Tibial nerve (tissue), 4 donors: ENCODE measurements at regions not wholly inside any gene's neighbourhood (a gene's known extent, or its start where the extent isn't known, plus 50 kb on each side); places are given as distances from the start of the nearest gene placed in this dataset.
A peak's percentile ranks its signal among the peaks of the same experiment; 100 is the strongest.
"Not testable (repeated sequence)": the region's sequence is repeated elsewhere in the genome, so short reads cannot be mapped to it uniquely, and the experiment has no call there.

ENCODE experiments used
- DNase-seq, 2 donors: peaks; one replicate each; pipeline ENCODE4 v3.0.0-alpha.2; 2019; ENCODE audit warnings: low spot score in 2 of 2
- H3K27ac ChIP-seq, 4 donors: fragments of 200-600 bp; sonication (generic) in 3 of 4; one replicate each; pipeline ENCODE4 v1.5.1; 2017 to 2019; ENCODE audit warnings: mild to moderate bottlenecking in 1 of 4
- H3K27me3 ChIP-seq, 2 donors: fragments of 200-600 bp; sonication (generic) in 1 of 2; one replicate each; pipeline versions ENCODE4 v1.5.1 to v1.6.0; 2017 to 2019
- H3K36me3 ChIP-seq, 3 donors: fragments of 200-600 bp; sonication (generic); one replicate each; pipeline ENCODE4 v1.5.1; 2018 to 2019
- H3K4me1 ChIP-seq, 4 donors: fragments of 200-600 bp; sonication (generic) in 3 of 4; one replicate each; pipeline ENCODE4 v1.5.1; 2017 to 2019
- H3K4me3 ChIP-seq, 4 donors: fragments of 200-600 bp; sonication (generic) in 3 of 4; one replicate each; pipeline ENCODE4 v1.5.1; 2017 to 2019; ENCODE audit warnings: mild to moderate bottlenecking in 1 of 4, moderate library complexity in 1 of 4
- H3K9me3 ChIP-seq, 4 donors: fragments of 200-600 bp; sonication (generic) in 3 of 4; one replicate each; pipeline ENCODE4 v1.5.1; 2017 to 2019
- CTCF ChIP-seq, 5 experiments: fragments of 200-600 bp in 3 of 5; fragments of 450-650 bp in 2 of 5; sonication (generic) in 3 of 5; IDR thresholded peaks; one replicate each; pipeline ENCODE4 v1.5.1; 2016 to 2019; ENCODE audit warnings: antibody characterized with exemption in 5 of 5, mild to moderate bottlenecking in 3 of 5, moderate library complexity in 2 of 5
- EP300 ChIP-seq, 2 donors: sonication (generic); formaldehyde crosslinking; IDR thresholded peaks; one replicate each; pipeline ENCODE4 v1.6.1; 2017; ENCODE audit warnings: antibody characterized with exemption in 2 of 2, mild to moderate bottlenecking in 1 of 2
- POLR2A ChIP-seq, 2 donors: fragments of 450-650 bp; IDR thresholded peaks; one replicate each; pipeline ENCODE4 v1.6.1; 2017; ENCODE audit warnings: antibody characterized with exemption in 2 of 2, mild to moderate bottlenecking in 2 of 2, moderate library complexity in 2 of 2
- whole genome bisulfite sequencing, 2 donors: methylation state at CpG; one replicate each; pipeline ENCODE4 v1.1.5; 2018; 5-methylcytosine and 5-hydroxymethylcytosine counted together

DNA sequence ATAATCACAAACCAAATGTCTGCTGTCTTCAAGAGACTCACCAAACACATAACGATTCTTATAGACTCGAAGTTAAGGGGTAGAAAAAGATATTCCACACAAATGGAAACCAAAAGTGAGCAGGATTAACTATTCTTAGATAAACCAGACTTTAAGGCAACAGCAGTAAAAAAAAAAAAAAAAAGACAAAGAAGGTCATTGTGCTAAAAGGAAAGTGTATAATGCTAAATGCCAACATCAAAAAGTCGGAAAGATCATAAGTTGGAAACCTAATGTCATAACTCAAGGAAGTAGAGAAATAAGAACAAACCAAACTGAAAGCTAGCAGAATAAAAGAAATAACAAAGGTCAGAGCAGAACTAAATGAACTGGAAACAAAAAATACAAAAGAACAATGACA lies 714.6 kb downstream of the SEMA5A start:
- WGBS, 2 donors: 73 to 89% methylated on average over 3 of the region's 3 CpGs
- Histone ChIP-seq H3K36me3 (no peaks in the 10 kb centered on the region), H3K27ac (no peak overlapping the region), H3K9me3 (no peaks in the 10 kb centered on the region), H3K27me3 (no peaks in the 10 kb centered on the region), H3K4me3 (no peak overlapping the region), H3K4me1 (no peaks in the 10 kb centered on the region)
- TF ChIP-seq CTCF (IDR thresholded peaks at IDR 0.05) (no peak), EP300 (IDR thresholded peaks at IDR 0.05) (no peak), POLR2A (IDR thresholded peaks at IDR 0.05) (no peak)
- DNase-seq: no peak

- Histone ChIP-seq H3K36me3 (no peaks in the 10 kb centered on the region), H3K27ac (no peak overlapping the region), H3K27me3 (no peaks in the 10 kb centered on the region), H3K9me3 (no peaks in the 10 kb centered on the region), H3K4me3 (no peak overlapping the region), H3K4me1 (no peaks in the 10 kb centered on the region)
- no peak for DNase-seq
- TF ChIP-seq POLR2A (IDR thresholded peaks at IDR 0.05) (no peak), EP300 (IDR thresholded peaks at IDR 0.05) (no peak), CTCF (IDR thresholded peaks at IDR 0.05) (no peak)
- WGBS, 2 donors: 84 to 87% methylated on average over 1 of the region's 1 CpG
Observed at GRCh38 chr5:8831854-8832253, 714.0 kb downstream of the SEMA5A start.

GRCh38 chr5:8839361-8840055 lies 706.4 kb downstream of the SEMA5A start:
- WGBS, 2 donors: 24 to 26% methylated on average over 22 of the region's 22 CpGs
- peak; percentile 33 to 34 for DNase-seq
- H3K4me3 ChIP-seq: no peak overlapping the region
- H3K36me3 ChIP-seq: no peaks in the 10 kb centered on the region
- H3K9me3 ChIP-seq: peaks cover 0 to 7% (median 0%) of the 10 kb centered on the region in 4 donors
- peak overlapping the region in 2 of 4 donors; percentile 39 to 61 for H3K27ac ChIP-seq
- TF ChIP-seq EP300 (IDR thresholded peaks at IDR 0.05) (no peak), POLR2A (IDR thresholded peaks at IDR 0.05) (no peak), CTCF (IDR thresholded peaks at IDR 0.05) (no peak)
- H3K27me3 ChIP-seq: no peaks in the 10 kb centered on the region
- H3K4me1 ChIP-seq: peaks cover 0 to 9% (median 0%) of the 10 kb centered on the region in 4 donors

GRCh38 chr5:8840237-8840636 lies 705.6 kb downstream of the SEMA5A start:
- H3K27me3 ChIP-seq: no peaks in the 10 kb centered on the region
- H3K4me3 ChIP-seq: no peak overlapping the region
- no peak for DNase-seq
- H3K27ac ChIP-seq: peak overlapping the region in 1 of 4 donors; percentile 61
- H3K9me3 ChIP-seq: peaks cover 0 to 7% (median 0%) of the 10 kb centered on the region in 4 donors
- WGBS, 2 donors: 89% methylated on average over 36 to 37 of the region's 39 CpGs
- peaks cover 0 to 9% (median 0%) of the 10 kb centered on the region in 4 donors for H3K4me1 ChIP-seq
- H3K36me3 ChIP-seq: no peaks in the 10 kb centered on the region
- no peak for TF ChIP-seq EP300 (IDR thresholded peaks at IDR 0.05)
- no peak for TF ChIP-seq CTCF (IDR thresholded peaks at IDR 0.05)
- no peak for TF ChIP-seq POLR2A (IDR thresholded peaks at IDR 0.05)

GRCh38 chr5:8840746-8841145 lies 705.1 kb downstream of the SEMA5A start:
- H3K4me1 ChIP-seq, DNase-seq, H3K4me3 ChIP-seq, H3K27me3 ChIP-seq, H3K27ac ChIP-seq, H3K36me3 ChIP-seq, H3K9me3 ChIP-seq: not testable (repeated sequence)
- 94% methylated on average over 8 of the region's 8 CpGs for WGBS, 2 donors
